Astrocyte (in vitro differentiated cells and primary cell): ENCODE measurements at regions not wholly inside any gene's neighbourhood (a gene's known extent, or its start where the extent isn't known, plus 50 kb on each side); places are given as distances from the start of the nearest gene placed in this dataset.

Source experiments
- EZH2 ChIP-seq: IDR thresholded peaks from 2 replicates; pipeline ENCODE4 v1.6.1; 2012; ENCODE audit warnings: mild to moderate bottlenecking, low read length, inconsistent platforms; ENCODE audit not compliant: insufficient read depth
- TF ChIP-seq, protein P1 (sequence below): IDR thresholded peaks from 2 replicates; pipeline ENCODE4 v1.5.1; 2011; ENCODE audit warnings: low read depth, mild to moderate bottlenecking, inconsistent platforms, low read length, moderate library complexity; ENCODE audit not compliant: insufficient read depth

DNA sequence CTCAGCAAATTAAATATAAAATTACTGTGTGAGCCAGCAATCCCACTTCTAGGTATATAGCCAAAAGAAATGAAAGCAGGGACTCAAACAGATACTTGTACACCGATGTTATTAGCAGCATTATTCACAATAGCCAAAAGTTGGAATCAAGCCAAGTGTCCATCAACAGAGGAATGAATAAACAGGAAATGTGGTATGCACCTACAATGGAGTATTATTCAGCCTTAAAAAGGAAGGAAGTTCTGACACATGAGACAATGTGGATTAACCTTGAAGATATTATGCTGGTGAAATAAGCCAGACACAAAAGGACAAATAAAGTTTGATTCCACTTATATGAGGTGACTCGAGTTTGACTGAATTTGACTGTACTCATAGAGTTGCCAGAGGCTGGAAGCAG is 108.3 kb upstream of the DUSP21 start:
- TF ChIP-seq, protein P1, sequence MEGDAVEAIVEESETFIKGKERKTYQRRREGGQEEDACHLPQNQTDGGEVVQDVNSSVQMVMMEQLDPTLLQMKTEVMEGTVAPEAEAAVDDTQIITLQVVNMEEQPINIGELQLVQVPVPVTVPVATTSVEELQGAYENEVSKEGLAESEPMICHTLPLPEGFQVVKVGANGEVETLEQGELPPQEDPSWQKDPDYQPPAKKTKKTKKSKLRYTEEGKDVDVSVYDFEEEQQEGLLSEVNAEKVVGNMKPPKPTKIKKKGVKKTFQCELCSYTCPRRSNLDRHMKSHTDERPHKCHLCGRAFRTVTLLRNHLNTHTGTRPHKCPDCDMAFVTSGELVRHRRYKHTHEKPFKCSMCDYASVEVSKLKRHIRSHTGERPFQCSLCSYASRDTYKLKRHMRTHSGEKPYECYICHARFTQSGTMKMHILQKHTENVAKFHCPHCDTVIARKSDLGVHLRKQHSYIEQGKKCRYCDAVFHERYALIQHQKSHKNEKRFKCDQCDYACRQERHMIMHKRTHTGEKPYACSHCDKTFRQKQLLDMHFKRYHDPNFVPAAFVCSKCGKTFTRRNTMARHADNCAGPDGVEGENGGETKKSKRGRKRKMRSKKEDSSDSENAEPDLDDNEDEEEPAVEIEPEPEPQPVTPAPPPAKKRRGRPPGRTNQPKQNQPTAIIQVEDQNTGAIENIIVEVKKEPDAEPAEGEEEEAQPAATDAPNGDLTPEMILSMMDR, result no peak
- no peak for TF ChIP-seq EZH2
